ENCODE measurements at regions not wholly inside any gene's neighbourhood (a gene's known extent, or its start where the extent isn't known, plus 50 kb on each side); places are given as distances from the start of the nearest gene placed in this dataset.

DNA sequence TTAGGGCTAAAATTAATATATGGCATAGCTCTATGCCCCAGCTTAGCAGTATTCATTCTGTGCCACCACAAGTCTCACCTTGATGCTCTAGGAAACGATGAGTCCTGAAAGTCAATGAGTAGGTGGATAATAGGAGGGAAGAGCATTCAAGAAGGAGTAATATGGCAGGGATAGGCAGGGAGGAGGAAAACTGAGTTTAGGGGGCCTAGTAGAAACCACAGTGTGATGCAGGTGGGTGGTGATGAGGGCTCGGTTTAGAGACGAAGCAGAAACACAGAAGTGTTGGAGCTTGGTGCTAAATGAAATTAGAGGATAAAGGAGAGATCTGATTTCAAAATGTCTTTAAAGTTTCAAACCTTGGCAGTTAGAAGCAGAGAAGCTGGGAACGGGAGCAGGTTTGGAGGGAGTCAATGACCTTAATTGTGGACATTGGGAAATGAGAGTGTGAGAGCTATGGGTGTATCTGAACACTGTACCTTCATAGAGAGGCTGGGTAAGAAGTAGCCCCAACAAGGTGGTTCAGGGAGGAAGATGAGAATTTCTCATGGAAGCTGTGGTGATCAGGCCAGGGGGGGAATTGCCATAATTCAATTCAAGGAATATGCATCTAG is 144.7 kb upstream of the CPSF6 start:
- H3K27me3 ChIP-seq: no peaks in the 10 kb centered on the region
- no peaks in the 10 kb centered on the region for H3K9me3 ChIP-seq
- H3K4me3 ChIP-seq: no peak overlapping the region
- no peaks in the 10 kb centered on the region for H3K36me3 ChIP-seq
- no peak overlapping the region for H3K27ac ChIP-seq
- DNase-seq (ENCODE audit: low spot score in 2 of 2): no peak
- no peak for TF ChIP-seq POLR2A (IDR thresholded peaks at IDR 0.05)
- TF ChIP-seq, protein P1, sequence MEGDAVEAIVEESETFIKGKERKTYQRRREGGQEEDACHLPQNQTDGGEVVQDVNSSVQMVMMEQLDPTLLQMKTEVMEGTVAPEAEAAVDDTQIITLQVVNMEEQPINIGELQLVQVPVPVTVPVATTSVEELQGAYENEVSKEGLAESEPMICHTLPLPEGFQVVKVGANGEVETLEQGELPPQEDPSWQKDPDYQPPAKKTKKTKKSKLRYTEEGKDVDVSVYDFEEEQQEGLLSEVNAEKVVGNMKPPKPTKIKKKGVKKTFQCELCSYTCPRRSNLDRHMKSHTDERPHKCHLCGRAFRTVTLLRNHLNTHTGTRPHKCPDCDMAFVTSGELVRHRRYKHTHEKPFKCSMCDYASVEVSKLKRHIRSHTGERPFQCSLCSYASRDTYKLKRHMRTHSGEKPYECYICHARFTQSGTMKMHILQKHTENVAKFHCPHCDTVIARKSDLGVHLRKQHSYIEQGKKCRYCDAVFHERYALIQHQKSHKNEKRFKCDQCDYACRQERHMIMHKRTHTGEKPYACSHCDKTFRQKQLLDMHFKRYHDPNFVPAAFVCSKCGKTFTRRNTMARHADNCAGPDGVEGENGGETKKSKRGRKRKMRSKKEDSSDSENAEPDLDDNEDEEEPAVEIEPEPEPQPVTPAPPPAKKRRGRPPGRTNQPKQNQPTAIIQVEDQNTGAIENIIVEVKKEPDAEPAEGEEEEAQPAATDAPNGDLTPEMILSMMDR (IDR thresholded peaks at IDR 0.05): no peak
- TF ChIP-seq EP300 (IDR thresholded peaks at IDR 0.05): no peak
- 60 to 69% methylated on average over 4 of the region's 4 CpGs for WGBS, 2 donors
- H3K4me1 ChIP-seq: no peaks in the 10 kb centered on the region

DNA sequence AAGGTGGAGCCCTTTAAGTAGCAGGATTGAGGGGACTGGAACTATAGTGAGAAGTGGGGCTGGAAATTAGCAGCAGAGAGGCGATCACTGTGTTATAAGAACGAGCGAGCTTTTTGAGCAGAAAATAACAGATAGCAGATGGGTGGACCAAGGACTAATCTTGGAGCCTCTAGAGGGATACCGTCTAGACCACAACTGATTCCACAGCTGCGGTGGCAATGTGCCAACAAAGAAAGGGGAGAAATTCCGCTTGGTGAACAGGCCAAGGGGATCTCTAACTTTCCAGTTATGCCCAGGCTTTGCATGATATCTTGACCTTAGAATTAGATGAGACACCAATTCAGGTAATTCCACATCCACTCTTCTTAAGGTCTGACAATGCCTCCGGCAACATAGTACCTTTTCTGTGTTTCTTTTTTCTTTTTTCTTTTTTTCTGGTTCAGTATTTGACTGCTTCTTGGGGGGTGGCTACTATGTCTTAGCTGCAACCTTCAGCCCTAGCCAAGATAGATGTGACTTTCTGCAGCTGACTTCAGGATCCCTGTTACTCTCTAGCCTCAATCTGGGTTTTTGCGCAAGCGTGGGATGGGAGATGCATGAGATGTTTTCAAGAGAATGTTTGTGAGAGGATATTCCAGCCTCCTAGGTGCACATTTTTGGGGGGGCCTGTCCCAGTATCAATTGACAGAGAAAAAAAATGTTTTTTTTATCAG is 143.4 kb upstream of the CPSF6 start:
- no peak for DNase-seq (ENCODE audit: low spot score in 2 of 2)
- no peaks in the 10 kb centered on the region for H3K4me1 ChIP-seq
- no peak overlapping the region for H3K27ac ChIP-seq
- TF ChIP-seq POLR2A (IDR thresholded peaks at IDR 0.05) (no peak), EP300 (IDR thresholded peaks at IDR 0.05) (no peak)
- TF ChIP-seq, protein P1 (IDR thresholded peaks at IDR 0.05): no peak
- H3K36me3 ChIP-seq: no peaks in the 10 kb centered on the region
- H3K9me3 ChIP-seq: no peaks in the 10 kb centered on the region
- no peaks in the 10 kb centered on the region for H3K27me3 ChIP-seq
- H3K4me3 ChIP-seq: no peak overlapping the region
- WGBS, 2 donors: 55 to 62% methylated on average over 9 of the region's 9 CpGs

DNA sequence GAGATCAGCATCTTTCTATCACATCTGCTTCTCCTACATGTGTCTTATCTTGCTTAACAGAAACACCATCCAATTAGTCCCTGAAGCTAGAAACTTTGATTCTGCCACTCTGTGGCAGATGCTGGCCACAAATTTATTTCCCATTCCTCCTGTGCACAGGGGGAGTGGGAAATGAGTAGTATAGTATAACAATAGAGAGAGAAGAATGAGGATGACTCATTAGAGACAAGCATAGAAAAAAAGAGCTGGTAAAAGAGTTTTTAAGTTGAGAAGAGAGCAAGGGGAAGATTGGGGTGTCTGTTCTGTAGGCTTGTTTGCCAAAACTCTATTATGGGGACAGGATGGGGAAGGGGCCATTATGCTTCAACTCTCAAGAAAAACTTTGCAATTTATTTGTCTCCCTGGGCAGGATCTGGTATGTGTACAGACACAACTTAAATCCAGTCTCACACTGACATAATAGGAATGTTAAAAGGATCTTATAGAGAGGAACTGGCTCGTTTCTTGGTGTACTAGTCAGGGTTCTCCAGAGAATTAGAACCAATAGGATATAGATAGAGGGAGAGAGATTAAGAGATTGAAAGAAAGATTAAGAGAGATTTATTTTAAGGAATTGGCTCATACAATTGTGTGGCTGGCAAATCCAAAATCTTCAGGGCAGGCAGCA is 142.6 kb upstream of the CPSF6 start:
- Histone ChIP-seq H3K27ac (no peak overlapping the region), H3K4me3 (no peak overlapping the region), H3K9me3 (no peaks in the 10 kb centered on the region), H3K27me3 (no peaks in the 10 kb centered on the region), H3K4me1 (peaks cover 0 to 7% (median 0%) of the 10 kb centered on the region in 4 donors), H3K36me3 (no peaks in the 10 kb centered on the region)
- WGBS, 2 donors: 37 to 43% methylated on average over 1 of the region's 1 CpG
- no peak for DNase-seq (ENCODE audit: low spot score in 2 of 2)
- TF ChIP-seq, protein P1 (IDR thresholded peaks at IDR 0.05): no peak
- TF ChIP-seq POLR2A (IDR thresholded peaks at IDR 0.05): no peak
- no peak for TF ChIP-seq EP300 (IDR thresholded peaks at IDR 0.05)

DNA sequence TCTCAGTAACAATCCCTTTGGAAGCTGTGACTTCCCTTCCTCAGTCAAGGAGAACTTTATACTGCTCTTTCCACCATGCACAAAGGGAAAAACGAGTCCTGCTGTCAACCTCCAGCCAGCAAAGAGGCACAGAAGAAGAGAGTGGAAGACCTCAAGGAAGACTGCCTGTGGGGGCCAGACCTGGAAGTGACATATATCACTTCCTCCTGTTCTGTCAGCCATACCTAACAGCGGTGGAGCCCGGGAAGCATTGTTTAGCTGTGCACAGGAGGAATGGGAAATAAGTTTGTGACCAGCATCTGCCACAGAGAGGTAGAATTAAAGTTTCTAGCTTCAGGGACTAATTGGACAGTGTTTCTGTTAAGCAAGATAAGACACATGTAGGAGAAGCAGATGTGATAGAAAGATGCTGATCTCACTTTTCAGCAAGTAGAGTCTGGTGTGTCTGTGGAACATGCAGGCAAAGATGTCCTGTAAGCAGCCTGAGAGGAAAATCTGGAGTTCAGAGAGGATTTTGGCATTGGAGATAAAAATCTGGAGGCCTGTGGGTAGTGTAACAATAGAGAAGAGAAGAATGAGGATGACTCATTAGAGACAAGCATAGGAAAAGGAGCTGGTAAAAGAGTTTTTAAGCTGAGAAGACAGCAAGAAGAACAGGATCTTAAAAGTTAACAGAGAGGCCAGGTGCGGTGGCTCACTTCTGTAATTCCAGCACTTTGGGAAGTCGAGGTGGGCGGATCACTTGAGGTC is 141.6 kb upstream of the CPSF6 start:
- Histone ChIP-seq H3K4me1 (peaks cover 0 to 13% (median 0%) of the 10 kb centered on the region in 4 donors), H3K27me3 (no peaks in the 10 kb centered on the region), H3K9me3 (no peaks in the 10 kb centered on the region), H3K27ac (no peak overlapping the region), H3K4me3 (no peak overlapping the region), H3K36me3 (no peaks in the 10 kb centered on the region)
- no peak for TF ChIP-seq POLR2A (IDR thresholded peaks at IDR 0.05)
- TF ChIP-seq EP300 (IDR thresholded peaks at IDR 0.05): no peak
- TF ChIP-seq, protein P1 (IDR thresholded peaks at IDR 0.05): no peak
- DNase-seq (ENCODE audit: low spot score in 2 of 2): no peak
- WGBS, 2 donors: 66 to 78% methylated on average over 6 of the region's 6 CpGs

Measured in tibial nerve (tissue), 4 donors.